ENCODE measurements at regions not wholly inside any gene's neighbourhood (a gene's known extent, or its start where the extent isn't known, plus 50 kb on each side); places are given as distances from the start of the nearest gene placed in this dataset.
A peak's percentile ranks its signal among the peaks of the same experiment; 100 is the strongest.

DNA sequence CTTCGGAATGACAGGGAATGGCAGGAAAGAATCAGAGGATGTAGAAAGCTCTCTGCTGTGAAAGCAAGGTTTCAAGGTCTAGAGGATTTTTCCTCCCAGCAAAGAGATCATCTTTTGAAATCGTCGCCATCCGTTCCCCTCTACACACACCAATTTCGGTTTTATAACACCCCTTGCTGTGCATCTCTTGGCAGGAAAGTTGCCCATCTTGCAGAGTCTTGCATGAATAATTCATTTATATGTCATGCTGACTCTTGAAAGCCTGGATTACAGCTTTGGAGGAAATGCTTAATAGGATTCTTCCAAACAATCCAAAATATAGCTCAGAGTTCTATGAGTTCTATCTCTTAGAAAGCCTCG, 262.7 kb downstream of the CHL1 start:
- FAIRE-seq: no peak

DNA sequence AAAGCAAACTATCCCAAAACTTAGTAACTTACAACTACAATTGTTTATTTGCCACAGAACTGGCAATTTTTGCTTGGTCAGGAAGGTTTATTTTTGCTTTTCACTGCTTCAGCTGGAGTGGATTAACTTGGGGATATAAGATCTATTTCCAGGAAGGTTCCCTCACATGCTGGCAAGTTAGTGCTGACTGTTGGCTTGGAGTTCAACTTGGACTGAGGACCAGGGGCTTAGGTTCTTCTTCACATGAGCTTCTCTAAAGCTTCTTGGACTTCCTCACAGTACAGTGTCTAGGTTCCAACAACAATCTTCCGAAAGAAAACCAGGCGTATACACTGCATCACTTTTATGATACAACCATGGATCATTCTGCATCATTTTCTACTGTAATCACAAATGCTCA, 264.4 kb downstream of the CHL1 start:
- no peak for FAIRE-seq

More for the DNA sequence above, 262.7 kb downstream of the CHL1 start:
- DNase-seq (ENCODE audit: insufficient read length, low spot score): no peak

DNA sequence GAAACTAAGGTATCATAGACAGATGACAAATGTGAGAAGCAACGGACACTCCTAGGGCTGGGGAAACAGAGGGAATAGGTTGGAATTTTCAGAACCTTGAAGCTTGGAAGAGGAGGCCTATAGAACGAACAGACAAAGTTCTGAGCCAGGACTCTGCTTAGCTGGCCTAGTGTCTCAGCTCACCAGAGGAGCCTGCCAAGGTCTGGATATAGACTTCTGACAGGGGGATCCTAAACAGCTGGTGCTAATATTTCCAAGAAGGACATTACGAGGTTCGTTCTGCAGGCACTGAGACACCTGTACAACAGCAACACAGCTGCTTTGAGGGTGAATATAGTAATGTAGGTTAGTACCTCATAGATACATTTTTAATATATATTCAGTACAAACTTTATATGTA, 266.3 kb downstream of the CHL1 start:
- no peak for DNase-seq (ENCODE audit: insufficient read length, low spot score)
- FAIRE-seq: no peak

More for the DNA sequence above, 264.4 kb downstream of the CHL1 start:
- DNase-seq (ENCODE audit: insufficient read length, low spot score): no peak

- DNase-seq (ENCODE audit: insufficient read length, low spot score): peak; percentile 20
- FAIRE-seq: peak; percentile 89
These were observed 267.0 kb downstream of the CHL1 start for GRCh38 chr3:463252-464192.

GRCh38 chr3:464255-464654, 267.7 kb downstream of the CHL1 start:
- no peak for DNase-seq (ENCODE audit: insufficient read length, low spot score)
- FAIRE-seq: no peak

DNA sequence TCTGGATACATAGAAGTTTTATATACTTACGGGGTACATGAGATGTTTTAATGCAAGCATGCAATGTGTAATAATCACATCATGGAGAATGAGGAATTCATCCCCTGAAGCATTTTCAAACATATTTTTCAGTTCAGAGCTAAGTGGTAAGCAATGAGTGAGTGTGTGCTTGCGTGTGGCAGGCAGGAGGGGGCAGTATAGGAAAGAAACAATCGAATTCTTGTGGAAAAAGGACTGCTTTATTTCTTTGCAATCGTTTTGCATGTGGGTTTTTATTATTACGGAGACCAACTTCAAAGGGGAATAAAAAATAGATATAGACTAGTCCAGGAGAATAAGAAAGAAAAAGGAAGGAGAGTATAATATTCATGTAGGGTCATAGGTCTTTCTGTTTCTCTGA, 271.6 kb downstream of the CHL1 start:
- DNase-seq (ENCODE audit: insufficient read length, low spot score) (no peak), FAIRE-seq (peak; percentile 64)

DNA sequence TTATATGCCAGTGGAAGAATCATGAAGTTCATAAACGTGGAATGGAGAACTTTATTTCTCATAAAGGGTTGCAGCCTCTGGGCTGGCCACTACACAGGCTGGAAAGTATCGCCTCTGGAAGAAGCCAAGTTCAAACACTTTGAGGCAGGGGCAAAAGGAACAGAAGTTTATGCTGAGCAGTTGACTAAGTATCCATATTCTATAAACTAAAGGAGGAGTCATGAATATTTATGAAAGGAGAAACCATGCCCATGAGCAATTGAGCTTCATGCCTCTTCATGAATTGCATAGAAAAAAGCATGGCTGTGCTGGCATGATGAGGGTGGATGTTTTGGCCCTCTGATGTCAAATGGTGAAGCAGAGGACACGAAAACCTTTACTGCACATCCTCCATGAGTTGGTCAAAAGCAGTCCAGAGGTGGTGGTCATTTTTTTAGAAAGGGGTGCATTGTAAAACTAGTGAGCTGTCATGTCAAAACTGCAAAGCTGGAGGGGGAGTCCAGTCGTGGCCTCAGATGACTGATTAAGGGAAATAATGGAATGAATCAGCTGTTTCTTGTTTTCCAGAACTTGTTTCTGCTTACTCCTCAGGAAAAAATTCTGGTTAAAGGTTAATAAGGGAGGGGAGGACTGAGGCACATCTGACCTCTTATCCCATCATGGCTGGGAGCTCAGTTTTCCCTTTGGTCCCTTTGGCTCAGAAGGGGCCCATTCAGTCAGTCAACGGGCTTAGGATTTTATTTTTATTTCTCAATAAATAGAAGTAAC, 276.7 kb downstream of the CHL1 start:
- FAIRE-seq (no peak), DNase-seq (ENCODE audit: insufficient read length, low spot score) (no peak)

- no peak for DNase-seq (ENCODE audit: insufficient read length, low spot score)
- FAIRE-seq: no peak
These were observed 278.3 kb downstream of the CHL1 start for GRCh38 chr3:474828-475227.

DNA sequence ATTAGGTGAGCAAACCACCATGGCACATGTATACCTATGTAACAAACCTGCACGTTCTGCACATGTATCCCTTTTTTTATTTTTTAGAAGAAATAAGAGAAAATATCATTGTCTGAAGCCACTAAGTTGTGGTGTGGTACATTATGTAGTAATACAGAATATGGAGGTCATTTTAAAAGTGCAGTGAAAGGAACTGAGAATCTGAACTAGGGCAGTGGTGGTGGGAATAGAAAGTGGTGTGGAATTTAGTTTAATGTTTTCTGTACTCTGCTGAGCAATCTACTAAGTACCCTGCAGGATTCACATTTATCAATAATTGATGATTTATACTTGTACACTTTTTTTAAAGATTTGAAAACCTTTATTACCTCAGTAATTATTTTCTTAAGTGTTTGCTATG, 283.5 kb downstream of the CHL1 start:
- DNase-seq (ENCODE audit: insufficient read length, low spot score) (no peak), FAIRE-seq (no peak)

DNA sequence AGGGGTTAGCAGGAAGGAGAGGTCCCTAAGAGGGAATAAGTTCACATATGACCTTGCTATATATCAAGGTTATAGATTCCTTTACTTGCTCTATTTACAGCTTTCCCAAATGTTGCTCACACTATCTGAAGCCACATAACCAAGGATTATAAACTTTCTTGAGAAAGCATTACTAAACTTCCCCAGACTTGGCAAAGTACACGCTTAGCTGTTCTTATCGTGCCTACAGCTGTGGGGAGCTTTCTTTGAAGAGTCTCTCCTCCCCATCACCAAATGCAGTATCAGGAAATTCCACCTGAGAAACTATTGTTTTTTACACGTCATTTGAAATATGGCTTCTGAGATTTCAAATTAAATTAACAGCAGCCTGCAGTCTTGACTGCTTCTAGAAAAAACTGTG, 284.5 kb downstream of the CHL1 start:
- FAIRE-seq (no peak), DNase-seq (ENCODE audit: insufficient read length, low spot score) (no peak)

DNA sequence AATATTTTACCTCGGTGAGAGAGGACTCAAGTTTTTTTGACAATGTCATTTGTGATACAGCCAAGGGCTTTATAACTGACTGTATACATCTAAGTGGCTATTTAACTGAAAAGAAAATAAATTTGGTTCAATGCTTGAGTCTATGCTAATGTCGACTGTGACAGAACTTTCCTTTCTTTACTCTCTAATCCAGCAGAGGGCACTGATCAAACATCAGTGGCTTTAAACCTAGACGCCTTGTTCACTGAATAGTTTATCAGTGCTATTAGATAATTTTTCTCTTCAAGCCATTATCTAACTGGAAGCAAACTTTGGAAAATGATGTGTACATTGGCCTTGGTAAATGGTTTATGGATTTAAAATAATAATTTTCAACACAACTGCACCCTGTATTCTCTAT, 285.1 kb downstream of the CHL1 start:
- no peak for DNase-seq (ENCODE audit: insufficient read length, low spot score)
- FAIRE-seq: no peak

- FAIRE-seq: no peak
- no peak for DNase-seq (ENCODE audit: insufficient read length, low spot score)
These were observed 285.9 kb downstream of the CHL1 start for GRCh38 chr3:482479-482878.

- FAIRE-seq (no peak), DNase-seq (ENCODE audit: insufficient read length, low spot score) (no peak)
These were observed 287.8 kb downstream of the CHL1 start for GRCh38 chr3:484341-484740.

GRCh38 chr3:487614-488013, 291.1 kb downstream of the CHL1 start:
- no peak for FAIRE-seq

DNA sequence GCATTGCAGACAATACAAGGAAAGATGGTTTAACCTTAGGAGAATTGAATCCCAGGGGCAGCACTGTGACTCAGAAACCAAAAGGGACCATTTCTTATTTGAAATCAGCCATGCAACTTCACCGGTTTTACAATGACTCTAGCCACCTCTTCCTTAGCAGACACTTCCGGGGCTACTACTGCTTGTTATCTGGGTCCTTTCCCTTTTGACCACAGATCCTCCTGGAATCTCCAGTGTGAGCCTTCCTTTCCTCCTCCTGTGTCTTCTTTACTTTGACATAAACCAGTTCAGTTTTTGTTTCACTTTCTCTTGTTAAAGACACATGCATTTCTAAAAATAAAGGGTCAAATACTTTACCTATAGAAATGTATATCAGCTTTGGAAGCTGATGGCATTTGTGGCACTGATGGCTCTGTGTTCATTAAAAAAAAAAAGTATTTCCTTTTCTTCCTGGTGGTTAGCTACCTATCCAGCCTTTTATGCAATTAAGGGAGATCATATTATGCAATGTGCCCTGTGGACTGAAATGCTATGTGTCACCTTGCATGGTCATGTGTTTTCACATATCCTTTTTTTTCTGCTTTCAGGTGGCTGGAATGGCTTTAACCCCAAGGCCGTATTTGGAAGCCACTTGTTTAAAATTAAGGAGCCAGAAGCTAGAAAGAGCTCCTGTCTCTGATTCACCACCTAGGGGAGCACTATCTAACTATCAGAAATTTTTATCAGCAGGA, 296.2 kb downstream of the CHL1 start:
- peak; percentile 85 for FAIRE-seq
- DNase-seq (ENCODE audit: insufficient read length, low spot score): no peak

More at GRCh38 chr3:487614-488013, 291.1 kb downstream of the CHL1 start:
- no peak for DNase-seq (ENCODE audit: insufficient read length, low spot score)

DNA sequence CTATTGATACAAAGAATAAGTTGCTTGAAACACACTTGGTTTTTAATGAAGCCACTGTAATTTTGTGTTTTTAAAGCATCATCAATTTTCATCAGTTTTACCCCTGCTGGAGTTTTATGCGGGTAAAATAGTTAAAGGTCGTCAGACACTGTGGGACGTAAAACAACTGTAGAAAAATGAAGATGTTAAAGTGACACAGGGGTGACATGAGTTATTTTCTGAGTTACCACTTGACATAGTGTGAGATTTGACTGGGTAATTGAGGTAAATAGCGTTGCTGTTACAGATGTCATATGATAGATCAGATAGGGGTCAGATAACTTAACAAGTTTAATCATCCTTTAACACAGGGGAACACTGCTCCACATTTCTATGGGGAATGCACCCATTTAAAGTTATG, 297.6 kb downstream of the CHL1 start:
- FAIRE-seq (no peak), DNase-seq (ENCODE audit: insufficient read length, low spot score) (no peak)

- FAIRE-seq (no peak), DNase-seq (ENCODE audit: insufficient read length, low spot score) (no peak)
These were observed 301.9 kb downstream of the CHL1 start for GRCh38 chr3:498487-498886.

DNA sequence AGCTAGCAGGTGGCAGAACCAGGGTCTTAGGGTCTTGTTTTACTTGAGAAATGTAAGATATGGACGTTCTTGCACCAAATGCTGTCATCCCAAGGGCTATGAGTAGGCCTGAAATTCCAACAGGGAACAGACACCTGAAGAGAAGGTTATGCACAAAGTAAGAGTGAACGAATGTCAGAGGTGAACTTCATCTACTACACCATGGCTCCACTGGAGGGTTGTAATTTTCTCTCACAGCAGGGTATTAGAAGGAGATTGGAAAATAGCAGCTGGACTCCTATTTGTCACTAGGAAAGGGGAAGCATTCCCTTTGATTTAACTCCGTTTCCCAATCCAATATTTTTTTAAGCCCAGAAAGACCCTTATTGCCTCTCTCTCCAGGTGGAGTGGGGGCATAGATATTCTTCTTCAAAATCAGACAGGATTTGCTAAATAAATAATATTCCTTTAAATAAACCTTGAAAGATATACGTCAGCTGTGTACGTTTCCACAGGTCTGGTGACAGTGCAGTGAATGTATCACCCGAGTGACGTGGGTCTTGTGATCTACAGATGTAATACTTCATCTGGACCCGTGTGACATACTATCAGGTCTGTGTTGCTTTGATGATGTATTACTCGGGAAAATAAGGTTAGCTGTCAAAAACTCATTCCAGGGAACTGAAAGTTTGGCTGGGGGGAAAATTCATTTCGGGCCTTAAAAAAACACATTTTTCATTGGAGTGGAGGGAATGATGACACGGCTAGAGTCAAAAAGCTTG, 302.6 kb downstream of the CHL1 start:
- FAIRE-seq (no peak), DNase-seq (ENCODE audit: insufficient read length, low spot score) (no peak)

GRCh38 chr3:502486-502885, 305.9 kb downstream of the CHL1 start:
- DNase-seq (ENCODE audit: insufficient read length, low spot score) (no peak), FAIRE-seq (no peak)

- DNase-seq (ENCODE audit: insufficient read length, low spot score): no peak
- FAIRE-seq: no peak
These were observed 316.7 kb downstream of the CHL1 start for GRCh38 chr3:513301-513700.

GRCh38 chr3:514192-514591, 317.6 kb downstream of the CHL1 start:
- DNase-seq (ENCODE audit: insufficient read length, low spot score) (no peak), FAIRE-seq (no peak)

Data from GM19239 (cell line).